A549 (cell line): ENCODE measurements at regions not wholly inside any gene's neighbourhood (a gene's known extent, or its start where the extent isn't known, plus 50 kb on each side); places are given as distances from the start of the nearest gene placed in this dataset.

Experiments
- BHLHE40 ChIP-seq: IDR thresholded peaks from 2 replicates; pipeline ENCODE4 v1.6.1; 2012; ENCODE audit warnings: low read depth, low read length, inconsistent platforms
- CEBPB ChIP-seq, 2 experiments: fragments of >200 bp in 1 of 2; sonication (Bioruptor Twin) in 1 of 2; formaldehyde crosslinking in 1 of 2; IDR thresholded peaks; 2 replicates each; pipeline ENCODE4 v1.6.1; 2012 to 2016
- CTCF ChIP-seq: fragments of >200 bp; sonication (Bioruptor Twin); formaldehyde crosslinking; IDR thresholded peaks from 3 replicates; pipeline ENCODE4 v1.5.1; 2016
- ELK1 ChIP-seq: fragments of 150-350 bp; IDR thresholded peaks from 2 replicates; pipeline ENCODE4 v1.6.1; 2014; ENCODE audit warnings: low read depth, mild to moderate bottlenecking, low read length
- EP300 ChIP-seq, 2 experiments: fragments of >200 bp; sonication (Bioruptor Twin); formaldehyde crosslinking; IDR thresholded peaks; 2 replicates in 1 of 2; 3 replicates in 1 of 2; pipeline ENCODE4 v1.6.1; 2016 to 2017
- GATA3 ChIP-seq: IDR thresholded peaks from 2 replicates; pipeline ENCODE4 v1.6.1; 2012; ENCODE audit warnings: borderline replicate concordance
- JUNB ChIP-seq: fragments of >200 bp; sonication (Bioruptor Twin); formaldehyde crosslinking; IDR thresholded peaks from 2 replicates; pipeline ENCODE4 v1.6.1; 2016
- MAFK ChIP-seq: fragments of 450-650 bp; IDR thresholded peaks from 2 replicates; pipeline ENCODE4 v1.6.1; 2014; ENCODE audit not compliant: partially characterized antibody
- PHF8 ChIP-seq: fragments of 200-600 bp; sonication (generic); IDR thresholded peaks from 2 replicates; pipeline ENCODE4 v1.6.1; 2016; ENCODE audit warnings: low read depth, mild to moderate bottlenecking, antibody characterized with exemption, moderate library complexity, borderline replicate concordance
- POLR2A ChIP-seq: IDR thresholded peaks from 2 replicates; pipeline ENCODE4 v1.6.1; 2012; ENCODE audit warnings: mild to moderate bottlenecking, low read length
- RCOR1 ChIP-seq: fragments of 150-350 bp; IDR thresholded peaks from 2 replicates; pipeline ENCODE4 v1.6.1; 2014; ENCODE audit warnings: antibody characterized with exemption, low read length, low read depth
- RFX5 ChIP-seq: fragments of 450-650 bp; IDR thresholded peaks from 2 replicates; pipeline ENCODE4 v1.7.1; 2014; ENCODE audit warnings: antibody characterized with exemption, mild to moderate bottlenecking, moderate library complexity
- RNF2 ChIP-seq: fragments of 200-600 bp; sonication (generic); IDR thresholded peaks from 2 replicates; pipeline ENCODE4 v1.6.1; 2016; ENCODE audit warnings: low read depth, mild to moderate bottlenecking, antibody characterized with exemption, moderate library complexity, borderline replicate concordance
- TF ChIP-seq, protein P1 (sequence below): fragments of 450-650 bp; IDR thresholded peaks from 2 replicates; pipeline ENCODE4 v1.6.1; 2014; ENCODE audit warnings: antibody characterized with exemption

DNA sequence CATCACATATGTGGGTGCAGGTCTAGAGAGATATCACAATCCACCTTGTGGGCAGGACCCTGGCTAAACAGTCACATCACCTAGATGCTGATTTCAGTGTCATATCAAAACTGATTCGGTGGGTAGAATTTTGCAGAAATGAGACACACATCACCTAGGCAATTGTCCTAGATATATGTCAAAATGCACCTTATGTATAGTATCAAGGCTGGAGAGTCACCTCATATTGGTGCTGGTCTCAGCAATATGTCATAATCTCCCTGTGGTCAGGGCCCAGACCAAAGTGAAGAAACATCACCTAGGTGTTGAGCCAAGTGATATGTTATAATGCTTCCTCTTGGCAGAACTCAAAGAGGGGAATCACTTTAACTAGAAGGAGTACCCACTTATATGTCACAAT, 905.0 kb upstream of the AMELY start:
- TF ChIP-seq MAFK (no peak), PHF8 (no peak), POLR2A (no peak), ELK1 (no peak), RNF2 (no peak), CTCF (no peak), EP300 (IDR thresholded peaks at IDR 0.05) (no peak), CEBPB (IDR thresholded peaks at IDR 0.05) (no peak), JUNB (no peak), RCOR1 (no peak), RFX5 (no peak), GATA3 (no peak), BHLHE40 (no peak)
- TF ChIP-seq, protein P1, sequence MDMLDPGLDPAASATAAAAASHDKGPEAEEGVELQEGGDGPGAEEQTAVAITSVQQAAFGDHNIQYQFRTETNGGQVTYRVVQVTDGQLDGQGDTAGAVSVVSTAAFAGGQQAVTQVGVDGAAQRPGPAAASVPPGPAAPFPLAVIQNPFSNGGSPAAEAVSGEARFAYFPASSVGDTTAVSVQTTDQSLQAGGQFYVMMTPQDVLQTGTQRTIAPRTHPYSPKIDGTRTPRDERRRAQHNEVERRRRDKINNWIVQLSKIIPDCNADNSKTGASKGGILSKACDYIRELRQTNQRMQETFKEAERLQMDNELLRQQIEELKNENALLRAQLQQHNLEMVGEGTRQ = no peak
